Myocyte (in vitro differentiated cells): ENCODE measurements at regions not wholly inside any gene's neighbourhood (a gene's known extent, or its start where the extent isn't known, plus 50 kb on each side); places are given as distances from the start of the nearest gene placed in this dataset.
"Not testable (repeated sequence)": the region's sequence is repeated elsewhere in the genome, so short reads cannot be mapped to it uniquely, and the experiment has no call there.

Source experiments
- DNase-seq: peaks from one replicate; pipeline ENCODE4 v3.0.0-alpha.2; 2012; ENCODE audit warnings: low read depth

- no peak for DNase-seq
Observed at GRCh38 chr5:7075470-7075869, 320.5 kb upstream of the ADCY2 start.

- no peak for DNase-seq
Observed at GRCh38 chr5:7078101-7078500, 317.8 kb upstream of the ADCY2 start.

- no peak for DNase-seq
Observed at GRCh38 chr5:7078901-7079300, 317.0 kb upstream of the ADCY2 start.

- DNase-seq = no peak
Observed at GRCh38 chr5:7080501-7080900, 315.4 kb upstream of the ADCY2 start.

- no peak for DNase-seq
Observed at GRCh38 chr5:7087719-7088297, 308.1 kb upstream of the ADCY2 start.

GRCh38 chr5:7088849-7089248, 307.1 kb upstream of the ADCY2 start:
- DNase-seq = no peak

GRCh38 chr5:7094626-7095025, 301.3 kb upstream of the ADCY2 start:
- DNase-seq = peak; percentile 22

GRCh38 chr5:7096294-7096693, 299.6 kb upstream of the ADCY2 start:
- no peak for DNase-seq

- no peak for DNase-seq
Observed at GRCh38 chr5:7105358-7105757, 290.6 kb upstream of the ADCY2 start.

- no peak for DNase-seq
Observed at GRCh38 chr5:7117961-7118360, 278.0 kb upstream of the ADCY2 start.

- DNase-seq = no peak
Observed at GRCh38 chr5:7131680-7132079, 264.3 kb upstream of the ADCY2 start.

GRCh38 chr5:7146886-7147285, 249.1 kb upstream of the ADCY2 start:
- no peak for DNase-seq

GRCh38 chr5:7157083-7157482, 238.9 kb upstream of the ADCY2 start:
- no peak for DNase-seq

GRCh38 chr5:7169240-7169878, 226.6 kb upstream of the ADCY2 start:
- DNase-seq = no peak

- not testable (repeated sequence) for DNase-seq
Observed at GRCh38 chr5:7170785-7171184, 225.2 kb upstream of the ADCY2 start.

GRCh38 chr5:7179364-7179763, 216.6 kb upstream of the ADCY2 start:
- DNase-seq = no peak

GRCh38 chr5:7181841-7182240, 214.1 kb upstream of the ADCY2 start:
- DNase-seq = no peak

GRCh38 chr5:7185742-7186141, 210.2 kb upstream of the ADCY2 start:
- DNase-seq = no peak

GRCh38 chr5:7186818-7187217, 209.1 kb upstream of the ADCY2 start:
- DNase-seq = no peak

GRCh38 chr5:7190712-7191250, 205.2 kb upstream of the ADCY2 start:
- DNase-seq = no peak

GRCh38 chr5:7192016-7192415, 203.9 kb upstream of the ADCY2 start:
- no peak for DNase-seq

GRCh38 chr5:7202846-7203245, 193.1 kb upstream of the ADCY2 start:
- DNase-seq = no peak

GRCh38 chr5:7207979-7208378, 188.0 kb upstream of the ADCY2 start:
- DNase-seq = no peak
